Prostate gland (tissue), 2 donors: ENCODE measurements at regions not wholly inside any gene's neighbourhood (a gene's known extent, or its start where the extent isn't known, plus 50 kb on each side); places are given as distances from the start of the nearest gene placed in this dataset.

Experiments used
- DNase-seq: peaks from one replicate; pipeline ENCODE4 v3.0.0-alpha.2; 2019; ENCODE audit warnings: low spot score
- H3K27ac ChIP-seq, 2 donors: fragments of 200-600 bp; sonication (generic); 2 replicates each; pipeline ENCODE4 v1.5.1; 2017 to 2019
- H3K27me3 ChIP-seq: fragments of 200-600 bp; sonication (generic); replicated peaks from 2 replicates; pipeline ENCODE4 v1.5.1; 2019; ENCODE audit not compliant: insufficient read depth
- H3K36me3 ChIP-seq, 2 donors: fragments of 200-600 bp; sonication (generic); 1 replicate in 1 of 2; 2 replicates in 1 of 2; pipeline versions ENCODE4 v1.5.1 to v1.8.1; 2017 to 2019
- H3K4me1 ChIP-seq: fragments of 200-600 bp; sonication (generic); replicated peaks from 2 replicates; pipeline ENCODE4 v1.5.1; 2019
- H3K4me3 ChIP-seq, 2 donors: fragments of 200-600 bp; sonication (generic); 2 replicates each; pipeline ENCODE4 v1.5.1; 2017 to 2019
- H3K9me3 ChIP-seq: fragments of 200-600 bp; sonication (generic); 2 replicates; pipeline ENCODE4 v1.5.1; 2017
- CTCF ChIP-seq, 4 experiments: fragments of 200-600 bp in 2 of 4; fragments of 450-650 bp in 2 of 4; sonication (generic) in 2 of 4; IDR thresholded peaks; 1 replicate in 3 of 4; 2 replicates in 1 of 4; pipeline ENCODE4 v1.5.1; 2016 to 2019; ENCODE audit warnings: antibody characterized with exemption in 4 of 4, mild to moderate bottlenecking in 2 of 4, moderate library complexity in 2 of 4
- POLR2A ChIP-seq: fragments of 450-650 bp; IDR thresholded peaks from one replicate; pipeline ENCODE4 v1.6.1; 2016; ENCODE audit warnings: antibody characterized with exemption, mild to moderate bottlenecking
- POLR2AphosphoS5 ChIP-seq: sonication (generic); formaldehyde crosslinking; IDR thresholded peaks from one replicate; pipeline ENCODE4 v1.6.1; 2017; ENCODE audit warnings: antibody characterized with exemption
- WGBS: methylation state at CpG from one replicate; pipeline ENCODE4 v1.1.5; 2018; 5-methylcytosine and 5-hydroxymethylcytosine counted together
- intact Hi-C: fragments of 100-400 bp; cut with DNase I; formaldehyde crosslinking; loops from one replicate; pipeline ENCODE4 v1.14.2; 2022

DNA sequence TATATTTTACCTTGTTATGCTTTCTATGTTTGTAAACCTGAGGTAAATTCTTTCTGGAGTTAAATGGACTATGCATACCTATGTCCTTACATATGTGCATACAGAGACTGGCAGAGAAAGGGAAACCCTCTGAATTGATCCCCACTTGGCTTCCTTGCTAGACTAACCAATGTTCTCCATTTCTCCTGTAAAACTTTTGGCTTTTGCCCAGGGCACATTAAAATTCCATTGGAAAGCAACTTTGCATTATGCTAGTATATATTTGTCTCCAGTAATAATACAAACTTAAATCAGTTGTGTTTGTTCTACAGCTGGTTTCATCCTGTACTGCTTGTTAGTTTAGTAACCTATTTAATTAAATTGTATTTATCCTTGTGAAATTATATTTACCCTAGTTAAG lies 646.0 kb upstream of the MARCKS start:
- Histone ChIP-seq H3K27ac (no peak overlapping the region), H3K4me3 (no peak overlapping the region), H3K4me1 (no peaks in the 10 kb centered on the region), H3K36me3 (no peaks in the 10 kb centered on the region), H3K27me3 (no peaks in the 10 kb centered on the region), H3K9me3 (no peaks in the 10 kb centered on the region)
- no peak for DNase-seq
- intact Hi-C loops: no loop called here
- TF ChIP-seq POLR2A (no peak), POLR2AphosphoS5 (no peak), CTCF (IDR thresholded peaks at IDR 0.05) (no peak)

GRCh38 chr6:113219783-113220182 lies 637.4 kb upstream of the MARCKS start:
- Histone ChIP-seq H3K27me3 (no peaks in the 10 kb centered on the region), H3K27ac (no peak overlapping the region), H3K4me1 (no peaks in the 10 kb centered on the region), H3K9me3 (no peaks in the 10 kb centered on the region), H3K4me3 (no peak overlapping the region), H3K36me3 (no peaks in the 10 kb centered on the region)
- no peak for TF ChIP-seq CTCF (IDR thresholded peaks at IDR 0.05)
- no peak for TF ChIP-seq POLR2AphosphoS5
- TF ChIP-seq POLR2A: no peak
- WGBS: 62% methylated on average over 2 of the region's 2 CpGs
- intact Hi-C loops: no loop called here
- no peak for DNase-seq

DNA sequence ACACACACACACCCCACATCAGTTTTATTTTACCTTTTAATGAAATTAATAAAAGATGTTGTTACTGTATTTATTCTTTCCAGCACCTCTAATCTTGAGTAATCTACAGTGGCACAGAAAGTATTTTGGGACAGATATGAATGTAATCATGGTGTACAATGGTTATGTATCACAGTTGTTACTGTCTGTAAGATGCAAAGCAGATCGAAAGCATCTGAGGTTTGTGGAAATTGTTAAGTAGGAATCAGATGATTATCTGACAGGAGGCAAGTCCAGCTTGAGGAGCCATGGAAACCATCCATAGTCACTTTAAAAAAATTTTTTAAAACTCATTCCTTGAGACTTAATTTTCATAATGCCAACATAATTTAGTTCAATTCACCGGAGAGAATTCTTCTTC lies 636.3 kb upstream of the MARCKS start:
- no peaks in the 10 kb centered on the region for H3K36me3 ChIP-seq
- no peaks in the 10 kb centered on the region for H3K4me1 ChIP-seq
- 63% methylated on average over 2 of the region's 2 CpGs for WGBS
- no peak for TF ChIP-seq POLR2A
- no peak for TF ChIP-seq CTCF (IDR thresholded peaks at IDR 0.05)
- no peak for TF ChIP-seq POLR2AphosphoS5
- H3K4me3 ChIP-seq: no peak overlapping the region
- intact Hi-C loops: no loop called here
- no peak for DNase-seq
- H3K9me3 ChIP-seq: no peaks in the 10 kb centered on the region
- H3K27ac ChIP-seq: no peak overlapping the region
- no peaks in the 10 kb centered on the region for H3K27me3 ChIP-seq

DNA sequence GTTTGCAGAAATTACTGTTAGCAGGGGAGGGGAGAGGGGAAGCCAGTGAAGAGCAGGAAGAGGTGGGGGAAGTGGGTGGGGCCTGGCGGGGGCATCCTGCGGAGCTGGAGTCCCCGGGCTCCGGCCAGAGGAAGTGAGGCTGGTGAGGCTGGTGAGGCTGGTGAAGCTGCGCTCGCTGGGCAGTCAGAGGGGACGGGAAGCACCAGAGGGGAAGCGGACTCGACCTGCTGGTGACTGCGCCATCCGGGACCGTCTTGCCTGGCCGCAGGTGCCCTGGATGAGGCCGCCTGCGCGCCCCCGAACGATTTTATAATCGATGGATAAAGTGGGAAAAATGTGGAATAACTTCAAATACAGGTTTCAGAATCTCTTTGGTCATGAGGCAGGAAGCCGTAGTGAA lies 635.3 kb upstream of the MARCKS start:
- Histone ChIP-seq H3K27me3 (no peaks in the 10 kb centered on the region), H3K36me3 (no peaks in the 10 kb centered on the region), H3K4me1 (no peaks in the 10 kb centered on the region), H3K4me3 (no peak overlapping the region), H3K9me3 (no peaks in the 10 kb centered on the region), H3K27ac (no peak overlapping the region)
- WGBS: 89% methylated on average over 20 of the region's 20 CpGs
- intact Hi-C loops: no loop called here
- DNase-seq: no peak
- TF ChIP-seq POLR2AphosphoS5: no peak
- no peak for TF ChIP-seq CTCF (IDR thresholded peaks at IDR 0.05)
- TF ChIP-seq POLR2A: no peak

DNA sequence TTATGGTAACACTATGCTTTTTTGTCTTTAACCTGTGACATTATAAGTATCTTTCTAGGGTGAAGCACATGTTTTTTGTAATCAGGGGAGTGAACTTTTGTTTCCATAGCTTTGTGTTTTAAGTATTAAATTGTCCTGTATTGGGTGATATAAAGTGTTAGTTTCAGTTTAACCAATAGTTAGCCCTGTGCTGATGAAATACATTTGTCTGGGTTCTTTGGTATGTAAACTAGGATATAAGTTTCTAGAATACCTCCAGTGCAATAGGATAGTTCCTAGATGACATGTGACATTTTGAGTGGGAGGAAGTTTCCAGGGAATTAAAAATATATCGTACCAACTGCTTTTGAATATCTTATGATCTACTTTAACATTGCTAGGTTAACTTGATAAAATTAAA lies 611.0 kb upstream of the MARCKS start:
- 88% methylated on average over 1 of the region's 1 CpG for WGBS
- TF ChIP-seq POLR2AphosphoS5: no peak
- TF ChIP-seq POLR2A: no peak
- TF ChIP-seq CTCF (IDR thresholded peaks at IDR 0.05): no peak
- no peak for DNase-seq
- Histone ChIP-seq H3K27me3 (no peaks in the 10 kb centered on the region), H3K27ac (no peak overlapping the region), H3K36me3 (no peaks in the 10 kb centered on the region), H3K4me3 (no peak overlapping the region), H3K9me3 (no peaks in the 10 kb centered on the region), H3K4me1 (no peaks in the 10 kb centered on the region)
- intact Hi-C loops: no loop called here
